HepG2 (cell line): ENCODE measurements at regions not wholly inside any gene's neighbourhood (a gene's known extent, or its start where the extent isn't known, plus 50 kb on each side); places are given as distances from the start of the nearest gene placed in this dataset.

Experiments
- E2F1 ChIP-seq: sonication (generic); formaldehyde crosslinking; IDR thresholded peaks from 2 replicates; pipeline ENCODE4 v1.5.0; 2020; ENCODE audit warnings: missing genetic modification reagents
- ELF4 ChIP-seq: sonication (generic); formaldehyde crosslinking; IDR thresholded peaks from 2 replicates; pipeline ENCODE4 v1.5.0; 2020; ENCODE audit warnings: missing genetic modification reagents, mild to moderate bottlenecking, moderate library complexity, borderline replicate concordance
- HINFP ChIP-seq: sonication (generic); formaldehyde crosslinking; IDR thresholded peaks from 2 replicates; pipeline ENCODE4 v1.4.0; 2020; ENCODE audit warnings: low read depth, mild to moderate bottlenecking, missing genetic modification reagents
- JARID2 ChIP-seq: sonication (generic); formaldehyde crosslinking; IDR thresholded peaks from 2 replicates; pipeline ENCODE4 v1.8.1; 2023; ENCODE audit warnings: missing genetic modification reagents, inconsistent platforms; ENCODE audit not compliant: insufficient replicate concordance
- RORA ChIP-seq: sonication (generic); formaldehyde crosslinking; IDR thresholded peaks from 2 replicates; pipeline ENCODE4 v1.5.0; 2020; ENCODE audit warnings: mild to moderate bottlenecking, missing genetic modification reagents, moderate library complexity
- SP4 ChIP-seq: sonication (generic); formaldehyde crosslinking; IDR thresholded peaks from 2 replicates; pipeline ENCODE4 v1.8.1; 2023; ENCODE audit warnings: mild to moderate bottlenecking, missing genetic modification reagents
- TFAP4 ChIP-seq: sonication (generic); IDR thresholded peaks from 2 replicates; pipeline ENCODE4 v1.6.1; 2016; ENCODE audit warnings: low read depth, borderline replicate concordance
- ZBTB20 ChIP-seq: sonication (generic); formaldehyde crosslinking; IDR thresholded peaks from 2 replicates; pipeline ENCODE4 v1.8.1; 2023; ENCODE audit warnings: missing genetic modification reagents, low read depth, mild to moderate bottlenecking, borderline replicate concordance
- ZNF251 ChIP-seq: sonication (generic); formaldehyde crosslinking; IDR thresholded peaks from 2 replicates; pipeline ENCODE4 v1.9.0; 2021; ENCODE audit warnings: mild to moderate bottlenecking, missing genetic modification reagents
- ZNF468 ChIP-seq: sonication (generic); formaldehyde crosslinking; IDR thresholded peaks from 2 replicates; pipeline ENCODE4 v1.8.0; 2022; ENCODE audit warnings: mild to moderate bottlenecking, moderate library complexity, missing genetic modification reagents
- ZNF772 ChIP-seq: sonication (generic); formaldehyde crosslinking; IDR thresholded peaks from 2 replicates; pipeline ENCODE4 v1.5.0; 2020; ENCODE audit warnings: mild to moderate bottlenecking, missing genetic modification reagents
- ZNF776 ChIP-seq: sonication (generic); formaldehyde crosslinking; IDR thresholded peaks from 2 replicates; pipeline ENCODE4 v1.4.0; 2020; ENCODE audit warnings: mild to moderate bottlenecking, missing genetic modification reagents
- ZNF816 ChIP-seq: sonication (generic); formaldehyde crosslinking; IDR thresholded peaks from 2 replicates; pipeline ENCODE4 v1.8.0; 2022; ENCODE audit warnings: missing genetic modification reagents, mild to moderate bottlenecking, borderline replicate concordance
- ZSCAN29 ChIP-seq: sonication (generic); formaldehyde crosslinking; conservative IDR thresholded peaks from 2 replicates; pipeline ENCODE4 v1.4.0; 2020; ENCODE audit warnings: mild to moderate bottlenecking, missing genetic modification reagents
- TF ChIP-seq, protein P1 (sequence below): sonication (generic); formaldehyde crosslinking; IDR thresholded peaks from 2 replicates; pipeline ENCODE4 v1.8.0; 2022; ENCODE audit warnings: mild to moderate bottlenecking, missing genetic modification reagents; ENCODE audit not compliant: insufficient replicate concordance
- TF ChIP-seq, protein P2 (sequence below): IDR thresholded peaks from 2 replicates; pipeline ENCODE4 v1.6.1; 2016; ENCODE audit warnings: low read depth, borderline replicate concordance
- TF ChIP-seq, protein P3 (sequence below): sonication (generic); formaldehyde crosslinking; IDR thresholded peaks from 2 replicates; pipeline ENCODE4 v1.4.0; 2020; ENCODE audit warnings: missing genetic modification reagents, borderline replicate concordance
- TF ChIP-seq, protein P4 (sequence below): sonication (generic); formaldehyde crosslinking; IDR thresholded peaks from 2 replicates; pipeline ENCODE4 v1.4.0; 2020; ENCODE audit warnings: missing genetic modification reagents

DNA sequence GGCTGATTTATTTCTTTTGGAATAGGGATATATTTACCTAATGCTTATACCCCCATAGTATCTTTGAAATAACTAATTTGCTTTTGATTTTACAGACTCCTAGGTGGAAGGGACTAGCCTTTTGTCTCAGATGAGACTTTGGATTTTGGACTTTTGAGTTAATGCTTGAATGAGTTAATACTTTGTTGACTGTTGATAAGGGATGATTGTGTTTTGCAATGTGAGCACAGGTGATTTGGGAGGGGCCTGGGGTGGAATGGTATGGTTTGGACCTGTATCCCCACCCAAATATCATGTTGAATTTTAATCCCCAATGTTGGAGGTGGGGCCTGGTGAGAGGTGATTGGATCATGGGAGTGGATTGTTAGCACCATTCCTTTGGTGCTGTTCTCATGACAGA lies 117.4 kb upstream of the ZC4H2 start (continued):
- TF ChIP-seq, protein P1, sequence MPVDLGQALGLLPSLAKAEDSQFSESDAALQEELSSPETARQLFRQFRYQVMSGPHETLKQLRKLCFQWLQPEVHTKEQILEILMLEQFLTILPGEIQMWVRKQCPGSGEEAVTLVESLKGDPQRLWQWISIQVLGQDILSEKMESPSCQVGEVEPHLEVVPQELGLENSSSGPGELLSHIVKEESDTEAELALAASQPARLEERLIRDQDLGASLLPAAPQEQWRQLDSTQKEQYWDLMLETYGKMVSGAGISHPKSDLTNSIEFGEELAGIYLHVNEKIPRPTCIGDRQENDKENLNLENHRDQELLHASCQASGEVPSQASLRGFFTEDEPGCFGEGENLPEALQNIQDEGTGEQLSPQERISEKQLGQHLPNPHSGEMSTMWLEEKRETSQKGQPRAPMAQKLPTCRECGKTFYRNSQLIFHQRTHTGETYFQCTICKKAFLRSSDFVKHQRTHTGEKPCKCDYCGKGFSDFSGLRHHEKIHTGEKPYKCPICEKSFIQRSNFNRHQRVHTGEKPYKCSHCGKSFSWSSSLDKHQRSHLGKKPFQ (CRISPR knock-in tag), result no peak
- TF ChIP-seq RORA (CRISPR knock-in tag) (no peak), ZNF772 (no peak), ZBTB20 (CRISPR knock-in tag) (no peak), ZSCAN29 (CRISPR knock-in tag) (no peak), SP4 (CRISPR knock-in tag) (no peak), ZNF816 (CRISPR knock-in tag) (no peak), HINFP (CRISPR knock-in tag) (no peak), ZNF468 (CRISPR knock-in tag) (no peak), ZNF776 (CRISPR knock-in tag) (no peak), TFAP4 (peak; percentile 52; the same call in 1 of the 2 replicates), JARID2 (CRISPR knock-in tag) (no peak), ELF4 (CRISPR knock-in tag) (no peak), ZNF251 (no peak), E2F1 (CRISPR knock-in tag) (no peak)
- TF ChIP-seq, protein P2, sequence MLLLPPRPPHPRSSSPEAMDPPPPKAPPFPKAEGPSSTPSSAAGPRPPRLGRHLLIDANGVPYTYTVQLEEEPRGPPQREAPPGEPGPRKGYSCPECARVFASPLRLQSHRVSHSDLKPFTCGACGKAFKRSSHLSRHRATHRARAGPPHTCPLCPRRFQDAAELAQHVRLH, result no peak
- TF ChIP-seq, protein P3, sequence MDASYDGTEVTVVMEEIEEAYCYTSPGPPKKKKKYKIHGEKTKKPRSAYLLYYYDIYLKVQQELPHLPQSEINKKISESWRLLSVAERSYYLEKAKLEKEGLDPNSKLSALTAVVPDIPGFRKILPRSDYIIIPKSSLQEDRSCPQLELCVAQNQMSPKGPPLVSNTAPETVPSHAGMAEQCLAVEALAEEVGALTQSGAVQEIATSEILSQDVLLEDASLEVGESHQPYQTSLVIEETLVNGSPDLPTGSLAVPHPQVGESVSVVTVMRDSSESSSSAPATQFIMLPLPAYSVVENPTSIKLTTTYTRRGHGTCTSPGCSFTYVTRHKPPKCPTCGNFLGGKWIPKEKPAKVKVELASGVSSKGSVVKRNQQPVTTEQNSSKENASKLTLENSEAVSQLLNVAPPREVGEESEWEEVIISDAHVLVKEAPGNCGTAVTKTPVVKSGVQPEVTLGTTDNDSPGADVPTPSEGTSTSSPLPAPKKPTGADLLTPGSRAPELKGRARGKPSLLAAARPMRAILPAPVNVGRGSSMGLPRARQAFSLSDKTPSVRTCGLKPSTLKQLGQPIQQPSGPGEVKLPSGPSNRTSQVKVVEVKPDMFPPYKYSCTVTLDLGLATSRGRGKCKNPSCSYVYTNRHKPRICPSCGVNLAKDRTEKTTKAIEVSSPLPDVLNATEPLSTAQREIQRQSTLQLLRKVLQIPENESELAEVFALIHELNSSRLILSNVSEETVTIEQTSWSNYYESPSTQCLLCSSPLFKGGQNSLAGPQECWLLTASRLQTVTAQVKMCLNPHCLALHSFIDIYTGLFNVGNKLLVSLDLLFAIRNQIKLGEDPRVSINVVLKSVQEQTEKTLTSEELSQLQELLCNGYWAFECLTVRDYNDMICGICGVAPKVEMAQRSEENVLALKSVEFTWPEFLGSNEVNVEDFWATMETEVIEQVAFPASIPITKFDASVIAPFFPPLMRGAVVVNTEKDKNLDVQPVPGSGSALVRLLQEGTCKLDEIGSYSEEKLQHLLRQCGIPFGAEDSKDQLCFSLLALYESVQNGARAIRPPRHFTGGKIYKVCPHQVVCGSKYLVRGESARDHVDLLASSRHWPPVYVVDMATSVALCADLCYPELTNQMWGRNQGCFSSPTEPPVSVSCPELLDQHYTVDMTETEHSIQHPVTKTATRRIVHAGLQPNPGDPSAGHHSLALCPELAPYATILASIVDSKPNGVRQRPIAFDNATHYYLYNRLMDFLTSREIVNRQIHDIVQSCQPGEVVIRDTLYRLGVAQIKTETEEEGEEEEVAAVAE (CRISPR knock-in tag), result no peak
- TF ChIP-seq, protein P4, sequence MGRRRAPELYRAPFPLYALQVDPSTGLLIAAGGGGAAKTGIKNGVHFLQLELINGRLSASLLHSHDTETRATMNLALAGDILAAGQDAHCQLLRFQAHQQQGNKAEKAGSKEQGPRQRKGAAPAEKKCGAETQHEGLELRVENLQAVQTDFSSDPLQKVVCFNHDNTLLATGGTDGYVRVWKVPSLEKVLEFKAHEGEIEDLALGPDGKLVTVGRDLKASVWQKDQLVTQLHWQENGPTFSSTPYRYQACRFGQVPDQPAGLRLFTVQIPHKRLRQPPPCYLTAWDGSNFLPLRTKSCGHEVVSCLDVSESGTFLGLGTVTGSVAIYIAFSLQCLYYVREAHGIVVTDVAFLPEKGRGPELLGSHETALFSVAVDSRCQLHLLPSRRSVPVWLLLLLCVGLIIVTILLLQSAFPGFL (CRISPR knock-in tag), result no peak
